ENCODE measurements at regions not wholly inside any gene's neighbourhood (a gene's known extent, or its start where the extent isn't known, plus 50 kb on each side); places are given as distances from the start of the nearest gene placed in this dataset.
A peak's percentile ranks its signal among the peaks of the same experiment; 100 is the strongest.

GRCh38 chr5:2023196-2023595 lies 140.5 kb upstream of the IRX4 start:
- no peak overlapping the region for H3K27ac ChIP-seq
- TF ChIP-seq ZFX (IDR thresholded peaks at IDR 0.05; ENCODE audit: borderline replicate concordance) (no peak), CTCF (IDR thresholded peaks at IDR 0.05) (no peak)

GRCh38 chr5:2022436-2022835 lies 139.7 kb upstream of the IRX4 start:
- TF ChIP-seq CTCF (IDR thresholded peaks at IDR 0.05) (no peak), ZFX (IDR thresholded peaks at IDR 0.05; ENCODE audit: borderline replicate concordance) (no peak)
- H3K27ac ChIP-seq = no peak overlapping the region

- no peak overlapping the region for H3K27ac ChIP-seq
- no peak for TF ChIP-seq CTCF (IDR thresholded peaks at IDR 0.05)
- TF ChIP-seq ZFX (IDR thresholded peaks at IDR 0.05; ENCODE audit: borderline replicate concordance) = no peak
Measured at GRCh38 chr5:2021484-2022176, 138.9 kb upstream of the IRX4 start.

GRCh38 chr5:2020730-2021129 lies 138.0 kb upstream of the IRX4 start:
- H3K27ac ChIP-seq = no peak overlapping the region
- TF ChIP-seq CTCF (IDR thresholded peaks at IDR 0.05) (no peak), ZFX (IDR thresholded peaks at IDR 0.05; ENCODE audit: borderline replicate concordance) (no peak)

GRCh38 chr5:2019716-2020115 lies 137.0 kb upstream of the IRX4 start:
- TF ChIP-seq CTCF (IDR thresholded peaks at IDR 0.05) = no peak
- no peak for TF ChIP-seq ZFX (IDR thresholded peaks at IDR 0.05; ENCODE audit: borderline replicate concordance)
- H3K27ac ChIP-seq = no peak overlapping the region

- TF ChIP-seq CTCF (IDR thresholded peaks at IDR 0.05) (no peak), ZFX (IDR thresholded peaks at IDR 0.05; ENCODE audit: borderline replicate concordance) (no peak)
- H3K27ac ChIP-seq = no peak overlapping the region
Measured at GRCh38 chr5:2018390-2018724, 135.6 kb upstream of the IRX4 start.

GRCh38 chr5:2017540-2018389 lies 135.0 kb upstream of the IRX4 start:
- TF ChIP-seq CTCF (IDR thresholded peaks at IDR 0.05) (peak; percentile 72), ZFX (IDR thresholded peaks at IDR 0.05; ENCODE audit: borderline replicate concordance) (no peak)
- no peak overlapping the region for H3K27ac ChIP-seq
